ENCODE measurements at regions not wholly inside any gene's neighbourhood (a gene's known extent, or its start where the extent isn't known, plus 50 kb on each side); places are given as distances from the start of the nearest gene placed in this dataset.

GRCh38 chr2:9113916-9114315, 92.7 kb upstream of the ASAP2 start:
- H3K4me1 ChIP-seq (ENCODE audit: control insufficient read depth, insufficient read depth, low read length): peaks cover 8% of the 10 kb centered on the region
- no CpG with 5 or more reads among the region's 5 CpGs for WGBS (ENCODE audit: insufficient coverage)
- no peak for DNase-seq
- no peaks in the 10 kb centered on the region for H3K9me3 ChIP-seq (replicated peaks; ENCODE audit: control insufficient read depth, low read depth, low read length)
- no peaks in the 10 kb centered on the region for H3K27me3 ChIP-seq (ENCODE audit: control insufficient read depth, insufficient read depth, low read length)
- H3K36me3 ChIP-seq (ENCODE audit: control insufficient read depth, insufficient read depth, low read length): no peaks in the 10 kb centered on the region
- no peak overlapping the region for H3K4me3 ChIP-seq (ENCODE audit: low read length)
- no peak overlapping the region for H3K27ac ChIP-seq (ENCODE audit: low read length)

GRCh38 chr2:9113262-9113661, 93.3 kb upstream of the ASAP2 start:
- no peak for DNase-seq
- Histone ChIP-seq H3K4me1 (ENCODE audit: control insufficient read depth, insufficient read depth, low read length) (peaks cover 15% of the 10 kb centered on the region), H3K9me3 (replicated peaks; ENCODE audit: control insufficient read depth, low read depth, low read length) (no peaks in the 10 kb centered on the region), H3K4me3 (ENCODE audit: low read length) (no peak overlapping the region), H3K27me3 (ENCODE audit: control insufficient read depth, insufficient read depth, low read length) (no peaks in the 10 kb centered on the region), H3K27ac (ENCODE audit: low read length) (no peak overlapping the region), H3K36me3 (ENCODE audit: control insufficient read depth, insufficient read depth, low read length) (no peaks in the 10 kb centered on the region)
- WGBS (ENCODE audit: insufficient coverage): 72% methylated on average over 3 of the region's 6 CpGs

GRCh38 chr2:9112079-9112721, 94.4 kb upstream of the ASAP2 start:
- no peak overlapping the region for H3K4me3 ChIP-seq (ENCODE audit: low read length)
- no peaks in the 10 kb centered on the region for H3K27me3 ChIP-seq (ENCODE audit: control insufficient read depth, insufficient read depth, low read length)
- H3K27ac ChIP-seq (ENCODE audit: low read length): no peak overlapping the region
- H3K36me3 ChIP-seq (ENCODE audit: control insufficient read depth, insufficient read depth, low read length): no peaks in the 10 kb centered on the region
- 59% methylated on average over 23 of the region's 23 CpGs for WGBS (ENCODE audit: insufficient coverage)
- no peaks in the 10 kb centered on the region for H3K9me3 ChIP-seq (replicated peaks; ENCODE audit: control insufficient read depth, low read depth, low read length)
- peak; percentile 45 for DNase-seq
- H3K4me1 ChIP-seq (ENCODE audit: control insufficient read depth, insufficient read depth, low read length): peaks cover 26% of the 10 kb centered on the region

- H3K4me3 ChIP-seq (ENCODE audit: low read length): no peak overlapping the region
- no peaks in the 10 kb centered on the region for H3K27me3 ChIP-seq (ENCODE audit: control insufficient read depth, insufficient read depth, low read length)
- H3K9me3 ChIP-seq (replicated peaks; ENCODE audit: control insufficient read depth, low read depth, low read length): no peaks in the 10 kb centered on the region
- 76% methylated on average over 13 of the region's 15 CpGs for WGBS (ENCODE audit: insufficient coverage)
- H3K36me3 ChIP-seq (ENCODE audit: control insufficient read depth, insufficient read depth, low read length): no peaks in the 10 kb centered on the region
- H3K27ac ChIP-seq (ENCODE audit: low read length): no peak overlapping the region
- peaks cover 36% of the 10 kb centered on the region for H3K4me1 ChIP-seq (ENCODE audit: control insufficient read depth, insufficient read depth, low read length)
- no peak for DNase-seq
Observed at GRCh38 chr2:9110893-9111569, 95.6 kb upstream of the ASAP2 start.

GRCh38 chr2:9110346-9110884, 96.2 kb upstream of the ASAP2 start:
- no peaks in the 10 kb centered on the region for H3K36me3 ChIP-seq (ENCODE audit: control insufficient read depth, insufficient read depth, low read length)
- DNase-seq: no peak
- no peak overlapping the region for H3K27ac ChIP-seq (ENCODE audit: low read length)
- 71% methylated on average over 5 of the region's 6 CpGs for WGBS (ENCODE audit: insufficient coverage)
- H3K27me3 ChIP-seq (ENCODE audit: control insufficient read depth, insufficient read depth, low read length): no peaks in the 10 kb centered on the region
- H3K4me3 ChIP-seq (ENCODE audit: low read length): no peak overlapping the region
- H3K4me1 ChIP-seq (ENCODE audit: control insufficient read depth, insufficient read depth, low read length): peaks cover 39% of the 10 kb centered on the region
- H3K9me3 ChIP-seq (replicated peaks; ENCODE audit: control insufficient read depth, low read depth, low read length): no peaks in the 10 kb centered on the region

- H3K9me3 ChIP-seq (replicated peaks; ENCODE audit: control insufficient read depth, low read depth, low read length): no peaks in the 10 kb centered on the region
- H3K36me3 ChIP-seq (ENCODE audit: control insufficient read depth, insufficient read depth, low read length): no peaks in the 10 kb centered on the region
- H3K4me3 ChIP-seq (ENCODE audit: low read length): no peak overlapping the region
- H3K27me3 ChIP-seq (ENCODE audit: control insufficient read depth, insufficient read depth, low read length): no peaks in the 10 kb centered on the region
- 93% methylated on average over 11 of the region's 11 CpGs for WGBS (ENCODE audit: insufficient coverage)
- no peak for DNase-seq
- H3K27ac ChIP-seq (ENCODE audit: low read length): no peak overlapping the region
- peaks cover 39% of the 10 kb centered on the region for H3K4me1 ChIP-seq (ENCODE audit: control insufficient read depth, insufficient read depth, low read length)
Observed at GRCh38 chr2:9109871-9110270, 96.7 kb upstream of the ASAP2 start.

- WGBS (ENCODE audit: insufficient coverage): 26% methylated on average over 8 of the region's 11 CpGs
- Histone ChIP-seq H3K4me1 (ENCODE audit: control insufficient read depth, insufficient read depth, low read length) (peaks cover 43% of the 10 kb centered on the region), H3K27ac (ENCODE audit: low read length) (peak overlapping the region; percentile 86)
Observed at GRCh38 chr2:9108210-9108967, 98.2 kb upstream of the ASAP2 start.

GRCh38 chr2:9107168-9108025, 99.2 kb upstream of the ASAP2 start:
- 63% methylated on average over 14 of the region's 16 CpGs for WGBS (ENCODE audit: insufficient coverage)
- H3K36me3 ChIP-seq (ENCODE audit: control insufficient read depth, insufficient read depth, low read length): no peaks in the 10 kb centered on the region
- no peaks in the 10 kb centered on the region for H3K9me3 ChIP-seq (replicated peaks; ENCODE audit: control insufficient read depth, low read depth, low read length)
- peak; percentile 46 for DNase-seq
- no peak overlapping the region for H3K4me3 ChIP-seq (ENCODE audit: low read length)
- H3K4me1 ChIP-seq (ENCODE audit: control insufficient read depth, insufficient read depth, low read length): peaks cover 50% of the 10 kb centered on the region
- no peaks in the 10 kb centered on the region for H3K27me3 ChIP-seq (ENCODE audit: control insufficient read depth, insufficient read depth, low read length)
- H3K27ac ChIP-seq (ENCODE audit: low read length): peak overlapping the region; percentile 86

More at GRCh38 chr2:9108210-9108967, 98.2 kb upstream of the ASAP2 start:
- no peaks in the 10 kb centered on the region for H3K27me3 ChIP-seq (ENCODE audit: control insufficient read depth, insufficient read depth, low read length)
- no peaks in the 10 kb centered on the region for H3K9me3 ChIP-seq (replicated peaks; ENCODE audit: control insufficient read depth, low read depth, low read length)
- no peaks in the 10 kb centered on the region for H3K36me3 ChIP-seq (ENCODE audit: control insufficient read depth, insufficient read depth, low read length)
- H3K4me3 ChIP-seq (ENCODE audit: low read length): no peak overlapping the region
- peak; percentile 50 for DNase-seq

GRCh38 chr2:9106338-9107167, 100.1 kb upstream of the ASAP2 start:
- WGBS (ENCODE audit: insufficient coverage): 72% methylated on average over 7 of the region's 12 CpGs

More at GRCh38 chr2:9106338-9107167, 100.1 kb upstream of the ASAP2 start:
- no peak overlapping the region for H3K4me3 ChIP-seq (ENCODE audit: low read length)
- no peaks in the 10 kb centered on the region for H3K36me3 ChIP-seq (ENCODE audit: control insufficient read depth, insufficient read depth, low read length)
- peak overlapping the region; percentile 86 for H3K27ac ChIP-seq (ENCODE audit: low read length)
- peaks cover 49% of the 10 kb centered on the region for H3K4me1 ChIP-seq (ENCODE audit: control insufficient read depth, insufficient read depth, low read length)
- H3K27me3 ChIP-seq (ENCODE audit: control insufficient read depth, insufficient read depth, low read length): no peaks in the 10 kb centered on the region
- no peaks in the 10 kb centered on the region for H3K9me3 ChIP-seq (replicated peaks; ENCODE audit: control insufficient read depth, low read depth, low read length)
- peak; percentile 71 for DNase-seq

Measured in muscle of leg (tissue), 3 donors.